Thyroid gland (tissue), 4 donors: ENCODE measurements at regions not wholly inside any gene's neighbourhood (a gene's known extent, or its start where the extent isn't known, plus 50 kb on each side); places are given as distances from the start of the nearest gene placed in this dataset.

Source experiments
- POLR2A ChIP-seq, 2 donors: fragments of 450-650 bp; IDR thresholded peaks; one replicate each; pipeline ENCODE4 v1.6.1; 2017; ENCODE audit warnings: antibody characterized with exemption in 2 of 2, mild to moderate bottlenecking in 2 of 2, moderate library complexity in 1 of 2
- TF ChIP-seq, protein P1 (sequence below), 6 experiments: fragments of 200-600 bp in 3 of 6; fragments of 450-650 bp in 3 of 6; sonication (generic) in 3 of 6; IDR thresholded peaks; one replicate each; pipeline ENCODE4 v1.5.1; 2016 to 2019; ENCODE audit warnings: antibody characterized with exemption in 6 of 6, mild to moderate bottlenecking in 2 of 6, inconsistent platforms in 1 of 6, moderate library complexity in 1 of 6

DNA sequence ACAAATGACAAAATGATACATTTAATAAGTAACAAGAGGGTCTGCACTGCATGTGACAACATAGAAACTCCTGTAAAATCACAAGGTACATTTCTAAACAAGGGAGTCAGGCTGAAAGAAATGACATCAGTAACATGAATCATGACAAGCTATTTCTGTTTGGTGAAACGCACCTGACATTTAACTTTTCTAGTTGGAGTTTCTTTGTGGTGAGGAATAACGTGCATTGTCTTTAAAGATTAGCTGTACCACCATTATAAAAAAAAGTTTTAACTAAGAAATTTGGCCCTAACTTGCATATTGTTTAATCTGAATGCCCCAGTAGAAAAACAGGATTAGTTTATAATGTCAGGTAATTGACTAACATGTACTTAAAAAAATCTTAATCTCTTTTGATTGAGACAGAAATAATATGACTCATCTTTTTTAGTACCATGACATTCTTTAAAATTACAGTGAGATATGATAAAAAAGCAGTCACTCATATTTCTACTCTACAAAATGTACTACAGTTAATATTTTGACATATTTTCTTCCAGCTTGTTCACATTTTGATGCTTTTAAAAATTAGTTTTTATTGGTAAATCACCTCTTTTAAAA, 418.2 kb downstream of the KLF12 start:
- no peak for TF ChIP-seq POLR2A (IDR thresholded peaks at IDR 0.05)
- TF ChIP-seq, protein P1, sequence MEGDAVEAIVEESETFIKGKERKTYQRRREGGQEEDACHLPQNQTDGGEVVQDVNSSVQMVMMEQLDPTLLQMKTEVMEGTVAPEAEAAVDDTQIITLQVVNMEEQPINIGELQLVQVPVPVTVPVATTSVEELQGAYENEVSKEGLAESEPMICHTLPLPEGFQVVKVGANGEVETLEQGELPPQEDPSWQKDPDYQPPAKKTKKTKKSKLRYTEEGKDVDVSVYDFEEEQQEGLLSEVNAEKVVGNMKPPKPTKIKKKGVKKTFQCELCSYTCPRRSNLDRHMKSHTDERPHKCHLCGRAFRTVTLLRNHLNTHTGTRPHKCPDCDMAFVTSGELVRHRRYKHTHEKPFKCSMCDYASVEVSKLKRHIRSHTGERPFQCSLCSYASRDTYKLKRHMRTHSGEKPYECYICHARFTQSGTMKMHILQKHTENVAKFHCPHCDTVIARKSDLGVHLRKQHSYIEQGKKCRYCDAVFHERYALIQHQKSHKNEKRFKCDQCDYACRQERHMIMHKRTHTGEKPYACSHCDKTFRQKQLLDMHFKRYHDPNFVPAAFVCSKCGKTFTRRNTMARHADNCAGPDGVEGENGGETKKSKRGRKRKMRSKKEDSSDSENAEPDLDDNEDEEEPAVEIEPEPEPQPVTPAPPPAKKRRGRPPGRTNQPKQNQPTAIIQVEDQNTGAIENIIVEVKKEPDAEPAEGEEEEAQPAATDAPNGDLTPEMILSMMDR (IDR thresholded peaks at IDR 0.05) = no peak
